ENCODE measurements at regions not wholly inside any gene's neighbourhood (a gene's known extent, or its start where the extent isn't known, plus 50 kb on each side); places are given as distances from the start of the nearest gene placed in this dataset.

DNA sequence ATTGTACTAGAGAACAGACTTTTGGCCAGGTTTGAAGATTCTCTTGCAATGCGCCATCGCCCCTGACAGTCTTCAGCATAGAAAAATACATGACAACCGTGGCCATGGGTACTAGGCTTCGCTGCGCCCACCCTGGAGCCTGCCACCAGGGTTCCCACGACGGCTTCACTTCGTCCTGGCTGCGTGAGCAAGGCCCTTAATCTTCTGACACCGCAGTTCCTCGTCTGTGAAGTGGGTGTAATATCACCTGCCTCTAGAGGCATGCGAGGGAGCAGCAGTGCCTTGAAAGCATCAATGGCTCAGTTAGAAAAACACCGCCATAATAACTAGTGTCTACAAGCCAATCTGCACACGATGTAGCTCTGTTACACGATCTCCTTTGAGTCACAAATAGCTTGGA, 175.2 kb upstream of the HS6ST1 start:
- intact Hi-C loops (cut with micrococcal nuclease) (no loop called here), in situ Hi-C loops (cut with MboI) (no loop called here)
- Histone ChIP-seq H3K4me1 (replicated peaks in 1 of 2; ENCODE audit: control insufficient read depth in 2 of 2, insufficient read depth in 2 of 2, low read length in 2 of 2) (peaks cover 0 to 9% of the 10 kb centered on the region in 2 experiments; a peak in 2 of 5 replicates), H4K20me1 (replicated peaks; ENCODE audit: control insufficient read depth, insufficient read depth, low read length) (peaks cover 11% of the 10 kb centered on the region; the same call in 1 of the 2 replicates), H3K9me1 (ENCODE audit: control insufficient read depth, insufficient read depth, low read length) (peaks cover 4% of the 10 kb centered on the region), H3K9me3 (replicated peaks; ENCODE audit: control insufficient read depth, insufficient read depth, low read depth, low read length) (no peaks in the 10 kb centered on the region), H3K4me3 (no peak overlapping the region), H3K4me2 (ENCODE audit: insufficient read depth, low read length) (no peak overlapping the region), H2AFZ (ENCODE audit: low read depth, low read length) (no peak overlapping the region), H3K27ac (ENCODE audit: extremely low read depth, low read depth, low read length) (no peak overlapping the region), H3K27me3 (ENCODE audit: control insufficient read depth in 2 of 2, insufficient read depth in 2 of 2, low read length in 2 of 2) (peaks cover 0 to 52% of the 10 kb centered on the region in 2 experiments; a peak in 2 of 5 replicates), H3K79me2 (ENCODE audit: control insufficient read depth, insufficient read depth, low read length) (no peaks in the 10 kb centered on the region), H3K36me3 (ENCODE audit: control insufficient read depth, insufficient read depth, low read length) (no peaks in the 10 kb centered on the region), H3K9ac (ENCODE audit: insufficient read depth in 1 of 2, low read depth in 2 of 2, low read length in 2 of 2) (no peak overlapping the region)
- FAIRE-seq (no peak), ATAC-seq (no peak; the same call in 2 of the 3 replicates), DNase-seq (ENCODE audit: extremely low read depth in 1 of 4, low spot score in 3 of 4) (no peak)
- WGBS (ENCODE audit: insufficient coverage, low coverage, missing lambda C conversion rate): 11% methylated on average over 14 of the region's 15 CpGs
- TF ChIP-seq ZNF436 (CRISPR knock-in tag; IDR thresholded peaks at IDR 0.05) (no peak), ZNF239 (CRISPR knock-in tag; IDR thresholded peaks at IDR 0.05) (no peak), RFX1 (IDR thresholded peaks at IDR 0.05) (no peak), BCL6 (CRISPR knock-in tag; IDR thresholded peaks at IDR 0.05) (no peak), PHF20 (IDR thresholded peaks at IDR 0.05; ENCODE audit: partially characterized antibody) (no peak), SNIP1 (IDR thresholded peaks at IDR 0.05; ENCODE audit: low read depth) (no peak), NFIC (IDR thresholded peaks at IDR 0.05) (no peak), CEBPB (tag; IDR thresholded peaks at IDR 0.05) (no peak), NELFE (IDR thresholded peaks at IDR 0.05; ENCODE audit: insufficient read depth, insufficient read length) (no peak)
- TF ChIP-seq, protein P1, sequence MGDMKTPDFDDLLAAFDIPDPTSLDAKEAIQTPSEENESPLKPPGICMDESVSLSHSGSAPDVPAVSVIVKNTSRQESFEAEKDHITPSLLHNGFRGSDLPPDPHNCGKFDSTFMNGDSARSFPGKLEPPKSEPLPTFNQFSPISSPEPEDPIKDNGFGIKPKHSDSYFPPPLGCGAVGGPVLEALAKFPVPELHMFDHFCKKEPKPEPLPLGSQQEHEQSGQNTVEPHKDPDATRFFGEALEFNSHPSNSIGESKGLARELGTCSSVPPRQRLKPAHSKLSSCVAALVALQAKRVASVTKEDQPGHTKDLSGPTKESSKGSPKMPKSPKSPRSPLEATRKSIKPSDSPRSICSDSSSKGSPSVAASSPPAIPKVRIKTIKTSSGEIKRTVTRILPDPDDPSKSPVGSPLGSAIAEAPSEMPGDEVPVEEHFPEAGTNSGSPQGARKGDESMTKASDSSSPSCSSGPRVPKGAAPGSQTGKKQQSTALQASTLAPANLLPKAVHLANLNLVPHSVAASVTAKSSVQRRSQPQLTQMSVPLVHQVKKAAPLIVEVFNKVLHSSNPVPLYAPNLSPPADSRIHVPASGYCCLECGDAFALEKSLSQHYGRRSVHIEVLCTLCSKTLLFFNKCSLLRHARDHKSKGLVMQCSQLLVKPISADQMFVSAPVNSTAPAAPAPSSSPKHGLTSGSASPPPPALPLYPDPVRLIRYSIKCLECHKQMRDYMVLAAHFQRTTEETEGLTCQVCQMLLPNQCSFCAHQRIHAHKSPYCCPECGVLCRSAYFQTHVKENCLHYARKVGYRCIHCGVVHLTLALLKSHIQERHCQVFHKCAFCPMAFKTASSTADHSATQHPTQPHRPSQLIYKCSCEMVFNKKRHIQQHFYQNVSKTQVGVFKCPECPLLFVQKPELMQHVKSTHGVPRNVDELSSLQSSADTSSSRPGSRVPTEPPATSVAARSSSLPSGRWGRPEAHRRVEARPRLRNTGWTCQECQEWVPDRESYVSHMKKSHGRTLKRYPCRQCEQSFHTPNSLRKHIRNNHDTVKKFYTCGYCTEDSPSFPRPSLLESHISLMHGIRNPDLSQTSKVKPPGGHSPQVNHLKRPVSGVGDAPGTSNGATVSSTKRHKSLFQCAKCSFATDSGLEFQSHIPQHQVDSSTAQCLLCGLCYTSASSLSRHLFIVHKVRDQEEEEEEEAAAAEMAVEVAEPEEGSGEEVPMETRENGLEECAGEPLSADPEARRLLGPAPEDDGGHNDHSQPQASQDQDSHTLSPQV (IDR thresholded peaks at IDR 0.05): no peak
- TF ChIP-seq, protein P2, sequence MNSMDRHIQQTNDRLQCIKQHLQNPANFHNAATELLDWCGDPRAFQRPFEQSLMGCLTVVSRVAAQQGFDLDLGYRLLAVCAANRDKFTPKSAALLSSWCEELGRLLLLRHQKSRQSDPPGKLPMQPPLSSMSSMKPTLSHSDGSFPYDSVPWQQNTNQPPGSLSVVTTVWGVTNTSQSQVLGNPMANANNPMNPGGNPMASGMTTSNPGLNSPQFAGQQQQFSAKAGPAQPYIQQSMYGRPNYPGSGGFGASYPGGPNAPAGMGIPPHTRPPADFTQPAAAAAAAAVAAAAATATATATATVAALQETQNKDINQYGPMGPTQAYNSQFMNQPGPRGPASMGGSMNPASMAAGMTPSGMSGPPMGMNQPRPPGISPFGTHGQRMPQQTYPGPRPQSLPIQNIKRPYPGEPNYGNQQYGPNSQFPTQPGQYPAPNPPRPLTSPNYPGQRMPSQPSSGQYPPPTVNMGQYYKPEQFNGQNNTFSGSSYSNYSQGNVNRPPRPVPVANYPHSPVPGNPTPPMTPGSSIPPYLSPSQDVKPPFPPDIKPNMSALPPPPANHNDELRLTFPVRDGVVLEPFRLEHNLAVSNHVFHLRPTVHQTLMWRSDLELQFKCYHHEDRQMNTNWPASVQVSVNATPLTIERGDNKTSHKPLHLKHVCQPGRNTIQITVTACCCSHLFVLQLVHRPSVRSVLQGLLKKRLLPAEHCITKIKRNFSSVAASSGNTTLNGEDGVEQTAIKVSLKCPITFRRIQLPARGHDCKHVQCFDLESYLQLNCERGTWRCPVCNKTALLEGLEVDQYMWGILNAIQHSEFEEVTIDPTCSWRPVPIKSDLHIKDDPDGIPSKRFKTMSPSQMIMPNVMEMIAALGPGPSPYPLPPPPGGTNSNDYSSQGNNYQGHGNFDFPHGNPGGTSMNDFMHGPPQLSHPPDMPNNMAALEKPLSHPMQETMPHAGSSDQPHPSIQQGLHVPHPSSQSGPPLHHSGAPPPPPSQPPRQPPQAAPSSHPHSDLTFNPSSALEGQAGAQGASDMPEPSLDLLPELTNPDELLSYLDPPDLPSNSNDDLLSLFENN (IDR thresholded peaks at IDR 0.05; ENCODE audit: low read depth in 2 of 2, low read length in 2 of 2): no peak
- TF ChIP-seq, protein P3, sequence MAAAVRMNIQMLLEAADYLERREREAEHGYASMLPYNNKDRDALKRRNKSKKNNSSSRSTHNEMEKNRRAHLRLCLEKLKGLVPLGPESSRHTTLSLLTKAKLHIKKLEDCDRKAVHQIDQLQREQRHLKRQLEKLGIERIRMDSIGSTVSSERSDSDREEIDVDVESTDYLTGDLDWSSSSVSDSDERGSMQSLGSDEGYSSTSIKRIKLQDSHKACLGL (CRISPR knock-in tag; IDR thresholded peaks at IDR 0.05; ENCODE audit: borderline replicate concordance, poor library complexity, severe bottlenecking): no peak
- ChIA-PET POLR2A (no interaction called here), CTCF (ENCODE audit: low intra/inter-chr PET ratio) (interaction anchor here (0.6 kb wide), 1 partner anchor 12 kb away, joined by 3 read pairs; no protein-coding TSS in a partner anchor)
- BruUV-seq (replicated peaks): no TSS peak
